Caco-2 (cell line): ENCODE measurements at regions not wholly inside any gene's neighbourhood (a gene's known extent, or its start where the extent isn't known, plus 50 kb on each side); places are given as distances from the start of the nearest gene placed in this dataset.

ENCODE experiments used
- BruUV-seq: library from RNA; stranded (reverse); fragments of 400-500 nt; replicated peaks from 2 replicates; lab custom pipeline; 2021; lab: Mats Ljungman, UMichigan
- CTCF ChIA-PET: fragments of 300-600 bp; sonication (Branson Sonifier 250); formaldehyde crosslinking; loops from one replicate; lab custom pipeline; 2022; ENCODE audit warnings: antibody characterized with exemption; lab: Charles Lee
- POLR2A ChIA-PET: fragments of 300-600 bp; sonication (Branson Sonifier 250); formaldehyde crosslinking; loops from one replicate; lab custom pipeline; 2022; ENCODE audit warnings: antibody characterized with exemption; lab: Charles Lee
- DNase-seq, 2 experiments: peaks; one replicate each; pipeline versions ENCODE4 v3.0.0 to v3.0.0-alpha.2; 2020 to 2022
- H3K27me3 ChIP-seq: replicated peaks from 2 replicates; pipeline ENCODE4 v1.6.0; 2011; ENCODE audit warnings: low read length; ENCODE audit not compliant: control insufficient read depth, insufficient read depth
- H3K36me3 ChIP-seq: 2 replicates; pipeline ENCODE4 v1.5.1; 2011; ENCODE audit warnings: low read length; ENCODE audit not compliant: control insufficient read depth, insufficient read depth
- H3K4me1 ChIP-seq: fragments of 250-450 bp; sonication (Bioruptor Pico); 2 replicates; pipeline ENCODE4 v1.5.1; 2020; ENCODE audit warnings: mild to moderate bottlenecking
- H3K4me3 ChIP-seq: 2 replicates; pipeline ENCODE4 v1.5.1; 2011; ENCODE audit warnings: low read depth, mild to moderate bottlenecking, control low read depth, low read length
- H3K9me3 ChIP-seq: fragments of 250-450 bp; sonication (Bioruptor Pico); 2 replicates; pipeline ENCODE4 v1.5.1; 2020; ENCODE audit warnings: mild to moderate bottlenecking, moderate library complexity
- H3K27ac Mint-ChIP-seq: one replicate; pipeline ENCODE4 v1.8.0; 2022; ENCODE audit warnings: mixed read lengths; ENCODE audit not compliant: unreplicated experiment
- H3K27me3 Mint-ChIP-seq: one replicate; pipeline ENCODE4 v1.8.0; 2022; ENCODE audit warnings: mixed read lengths; ENCODE audit not compliant: insufficient read depth, unreplicated experiment
- H3K36me3 Mint-ChIP-seq: one replicate; pipeline ENCODE4 v1.8.0; 2022; ENCODE audit warnings: mild to moderate bottlenecking, mixed read lengths; ENCODE audit not compliant: insufficient read depth, unreplicated experiment
- H3K4me1 Mint-ChIP-seq: one replicate; pipeline ENCODE4 v1.8.0; 2022; ENCODE audit warnings: low read depth, mixed read lengths; ENCODE audit not compliant: unreplicated experiment
- H3K4me3 Mint-ChIP-seq: one replicate; pipeline ENCODE4 v1.8.0; 2022; ENCODE audit warnings: mild to moderate bottlenecking, moderate library complexity, mixed read lengths; ENCODE audit not compliant: unreplicated experiment
- H3K9me3 Mint-ChIP-seq: one replicate; pipeline ENCODE4 v1.8.0; 2022; ENCODE audit warnings: mixed read lengths; ENCODE audit not compliant: unreplicated experiment
- intact Hi-C: fragments of 100-400 bp; cut with micrococcal nuclease; formaldehyde crosslinking; loops from one replicate; pipeline ENCODE4 v1.10.0; 2022; ENCODE audit not compliant: unreplicated experiment
- TF ChIP-seq, protein P1 (sequence below), 2 experiments: fragments of 200-600 bp in 1 of 2; IDR thresholded peaks; 1 replicate in 1 of 2; 2 replicates in 1 of 2; pipeline versions ENCODE4 v1.5.1 to v1.8.0; 2011 to 2022; ENCODE audit warnings: antibody characterized with exemption in 1 of 2, control low read depth in 1 of 2, inconsistent platforms in 1 of 2, low read depth in 1 of 2, low read length in 1 of 2, mild to moderate bottlenecking in 1 of 2, moderate library complexity in 1 of 2; ENCODE audit not compliant: insufficient read depth in 1 of 2, severe bottlenecking in 1 of 2, unreplicated experiment in 1 of 2

DNA sequence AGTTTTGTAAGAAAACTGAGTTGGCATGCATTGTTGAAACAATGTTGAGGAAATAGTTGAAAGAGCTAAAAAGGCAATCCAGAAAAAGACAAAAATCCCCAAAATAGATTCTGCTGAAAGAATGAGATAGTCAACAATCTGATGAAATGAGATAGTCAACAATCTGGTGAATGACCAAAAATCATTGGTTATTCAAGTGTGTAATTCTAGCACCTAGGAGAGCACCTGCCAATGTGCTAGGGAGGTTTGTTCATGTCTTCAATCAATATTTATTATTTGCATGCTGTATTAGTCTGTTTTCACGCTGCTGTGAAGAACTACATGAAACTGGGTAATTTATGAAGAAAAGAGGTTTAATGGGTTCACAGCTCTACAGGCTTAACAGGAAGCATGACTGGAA, 307.1 kb upstream of the HSF2 start:
- Mint-ChIP-seq H3K9me3 (no peaks in the 10 kb centered on the region), H3K4me3 (no peak overlapping the region), H3K4me1 (no peaks in the 10 kb centered on the region), H3K27me3 (peaks cover 4% of the 10 kb centered on the region), H3K36me3 (no peaks in the 10 kb centered on the region), H3K27ac (no peak overlapping the region)
- ChIA-PET POLR2A (no interaction called here), CTCF (no interaction called here)
- no peaks in the 10 kb centered on the region for H3K9me3 ChIP-seq
- H3K27me3 ChIP-seq: no peaks in the 10 kb centered on the region
- TF ChIP-seq, protein P1, sequence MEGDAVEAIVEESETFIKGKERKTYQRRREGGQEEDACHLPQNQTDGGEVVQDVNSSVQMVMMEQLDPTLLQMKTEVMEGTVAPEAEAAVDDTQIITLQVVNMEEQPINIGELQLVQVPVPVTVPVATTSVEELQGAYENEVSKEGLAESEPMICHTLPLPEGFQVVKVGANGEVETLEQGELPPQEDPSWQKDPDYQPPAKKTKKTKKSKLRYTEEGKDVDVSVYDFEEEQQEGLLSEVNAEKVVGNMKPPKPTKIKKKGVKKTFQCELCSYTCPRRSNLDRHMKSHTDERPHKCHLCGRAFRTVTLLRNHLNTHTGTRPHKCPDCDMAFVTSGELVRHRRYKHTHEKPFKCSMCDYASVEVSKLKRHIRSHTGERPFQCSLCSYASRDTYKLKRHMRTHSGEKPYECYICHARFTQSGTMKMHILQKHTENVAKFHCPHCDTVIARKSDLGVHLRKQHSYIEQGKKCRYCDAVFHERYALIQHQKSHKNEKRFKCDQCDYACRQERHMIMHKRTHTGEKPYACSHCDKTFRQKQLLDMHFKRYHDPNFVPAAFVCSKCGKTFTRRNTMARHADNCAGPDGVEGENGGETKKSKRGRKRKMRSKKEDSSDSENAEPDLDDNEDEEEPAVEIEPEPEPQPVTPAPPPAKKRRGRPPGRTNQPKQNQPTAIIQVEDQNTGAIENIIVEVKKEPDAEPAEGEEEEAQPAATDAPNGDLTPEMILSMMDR (IDR thresholded peaks at IDR 0.05; ENCODE audit: insufficient read depth in 1 of 2, low read depth in 1 of 2, low read length in 1 of 2, severe bottlenecking in 1 of 2, unreplicated experiment in 1 of 2): no peak
- BruUV-seq: no TSS peak
- no peaks in the 10 kb centered on the region for H3K4me1 ChIP-seq
- DNase-seq: no peak
- H3K36me3 ChIP-seq: no peaks in the 10 kb centered on the region
- no peak overlapping the region for H3K4me3 ChIP-seq
- intact Hi-C loops: no loop called here

DNA sequence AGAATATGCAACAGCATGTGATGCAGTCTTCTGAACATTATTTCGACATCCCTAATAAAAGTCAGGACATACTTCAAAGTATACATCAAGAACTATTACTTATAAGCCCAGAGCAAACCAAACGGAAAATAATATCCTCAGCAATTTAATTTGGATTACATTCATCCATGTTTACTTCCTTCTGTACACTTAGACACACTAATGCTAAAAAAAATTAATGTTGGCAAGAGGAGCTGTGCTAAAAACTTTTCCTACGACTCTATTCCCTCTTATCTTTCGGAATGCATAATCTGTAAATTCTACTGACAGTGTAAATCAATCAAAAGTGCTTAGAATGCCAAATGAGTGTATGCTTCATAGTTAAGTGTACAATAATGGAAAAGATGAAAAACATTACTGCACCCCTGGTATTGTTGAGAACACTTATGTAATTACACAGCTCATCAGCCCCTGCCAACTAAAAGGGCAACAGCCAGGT, 301.2 kb upstream of the HSF2 start:
- no peak overlapping the region for H3K4me3 ChIP-seq
- BruUV-seq: no TSS peak
- no peaks in the 10 kb centered on the region for H3K4me1 ChIP-seq
- TF ChIP-seq, protein P1 (IDR thresholded peaks at IDR 0.05; ENCODE audit: insufficient read depth in 1 of 2, low read depth in 1 of 2, low read length in 1 of 2, severe bottlenecking in 1 of 2, unreplicated experiment in 1 of 2): no peak
- CTCF ChIA-PET: no interaction called here
- H3K9me3 ChIP-seq: no peaks in the 10 kb centered on the region
- H3K36me3 Mint-ChIP-seq: no peaks in the 10 kb centered on the region
- POLR2A ChIA-PET: no interaction called here
- H3K27ac Mint-ChIP-seq: no peak overlapping the region
- intact Hi-C loops: no loop called here
- H3K27me3 Mint-ChIP-seq: peaks cover 8% of the 10 kb centered on the region
- H3K4me1 Mint-ChIP-seq: no peaks in the 10 kb centered on the region
- H3K36me3 ChIP-seq: no peaks in the 10 kb centered on the region
- no peaks in the 10 kb centered on the region for H3K9me3 Mint-ChIP-seq
- no peak for DNase-seq
- no peaks in the 10 kb centered on the region for H3K27me3 ChIP-seq
- no peak overlapping the region for H3K4me3 Mint-ChIP-seq

DNA sequence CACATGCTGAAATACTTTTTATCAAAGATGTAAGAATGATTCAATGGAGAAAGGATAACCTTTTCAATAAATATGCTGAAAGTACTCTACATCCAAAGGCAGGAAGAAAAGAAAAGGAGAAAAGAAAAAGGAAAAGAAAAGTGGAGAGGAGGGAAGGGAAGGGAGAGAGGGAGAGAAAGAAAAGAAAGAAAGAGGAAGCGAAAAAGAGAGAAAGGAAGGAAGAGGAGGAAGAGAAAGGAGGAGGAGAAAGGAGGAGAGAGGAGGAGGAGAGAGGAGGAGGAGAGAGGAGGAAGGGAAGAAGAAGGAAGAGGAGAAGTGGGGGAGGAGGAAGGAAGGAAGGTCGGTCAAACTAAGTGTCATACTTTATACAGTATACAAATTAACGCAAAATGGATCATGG, 297.4 kb upstream of the HSF2 start:
- Mint-ChIP-seq H3K9me3 (no peaks in the 10 kb centered on the region), H3K4me3 (no peak overlapping the region), H3K27me3 (peaks cover 4% of the 10 kb centered on the region), H3K4me1 (no peaks in the 10 kb centered on the region), H3K36me3 (no peaks in the 10 kb centered on the region), H3K27ac (no peak overlapping the region)
- POLR2A ChIA-PET: no interaction called here
- no TSS peak for BruUV-seq
- H3K9me3 ChIP-seq: no peaks in the 10 kb centered on the region
- H3K27me3 ChIP-seq: no peaks in the 10 kb centered on the region
- no peaks in the 10 kb centered on the region for H3K4me1 ChIP-seq
- DNase-seq: no peak
- TF ChIP-seq, protein P1 (IDR thresholded peaks at IDR 0.05; ENCODE audit: insufficient read depth in 1 of 2, low read depth in 1 of 2, low read length in 1 of 2, severe bottlenecking in 1 of 2, unreplicated experiment in 1 of 2): no peak
- intact Hi-C loops: no loop called here
- CTCF ChIA-PET: no interaction called here
- no peaks in the 10 kb centered on the region for H3K36me3 ChIP-seq
- H3K4me3 ChIP-seq: no peak overlapping the region
